SK-N-SH (cell line): ENCODE measurements at regions not wholly inside any gene's neighbourhood (a gene's known extent, or its start where the extent isn't known, plus 50 kb on each side); places are given as distances from the start of the nearest gene placed in this dataset.

Source experiments
- CTCF ChIA-PET: fragments of 300-600, 350-600 bp; formaldehyde crosslinking; extraction: SDS; loops from one replicate; lab custom pipeline; 2021; lab: Yijun Ruan, JAX
- POLR2A ChIA-PET: fragments of 350-600 bp; sonication (Branson Sonifier 250); formaldehyde crosslinking; extraction: SDS; loops from one replicate; lab custom pipeline; 2020; ENCODE audit warnings: antibody characterized with exemption, inconsistent platforms; lab: Yijun Ruan, JAX
- DNase-seq: peaks from one replicate; pipeline ENCODE4 v3.0.0; 2012
- H2AFZ ChIP-seq: fragments of 200-600 bp; sonication (generic); 2 replicates; pipeline ENCODE4 v1.8.1; 2016; ENCODE audit warnings: antibody characterized with exemption, mild to moderate bottlenecking, low read depth
- H3F3A ChIP-seq: fragments of 200-600 bp; sonication (generic); replicated peaks from 2 replicates; pipeline ENCODE3; 2016; ENCODE audit warnings: antibody characterized with exemption, mild to moderate bottlenecking; ENCODE audit not compliant: insufficient read depth
- H3K27ac ChIP-seq, 2 experiments: fragments of 200-500 bp in 1 of 2; fragments of 200-600 bp in 1 of 2; sonication (Bioruptor generic) in 1 of 2; sonication (generic), shearing (Covaris generic) in 1 of 2; 2 replicates each; pipeline versions ENCODE4 v1.5.1 to v1.6.1; 2014 to 2016; ENCODE audit warnings: low read depth in 2 of 2, inconsistent platforms in 1 of 2, low read length in 1 of 2, mild to moderate bottlenecking in 1 of 2, mixed read lengths in 1 of 2
- H3K27me3 ChIP-seq: fragments of 200-600 bp; sonication (generic), shearing (Covaris generic); 2 replicates; pipeline ENCODE4 v1.6.1; 2016; ENCODE audit warnings: mixed run types; ENCODE audit not compliant: insufficient read depth
- H3K36me3 ChIP-seq, 2 experiments: fragments of 200-500 bp in 1 of 2; fragments of 200-600 bp in 1 of 2; sonication (Bioruptor generic) in 1 of 2; sonication (generic) in 1 of 2; replicated peaks in 1 of 2; 2 replicates each; pipeline versions ENCODE3 to v1.5.1; 2014 to 2016; ENCODE audit warnings: low read length in 1 of 2, mild to moderate bottlenecking in 1 of 2; ENCODE audit not compliant: insufficient read depth in 2 of 2, control insufficient read depth in 1 of 2
- H3K4me1 ChIP-seq, 2 experiments: fragments of 200-500 bp in 1 of 2; fragments of 200-600 bp in 1 of 2; sonication (Bioruptor generic) in 1 of 2; sonication (generic), shearing (Covaris generic) in 1 of 2; 2 replicates each; pipeline versions ENCODE4 v1.5.1 to v1.6.1; 2014 to 2016; ENCODE audit warnings: low read depth in 1 of 2, low read length in 1 of 2, mixed run types in 1 of 2; ENCODE audit not compliant: insufficient read depth in 2 of 2, control insufficient read depth in 1 of 2
- H3K4me2 ChIP-seq: fragments of 200-600 bp; sonication (generic), shearing (Covaris generic); 2 replicates; pipeline ENCODE4 v1.6.1; 2017; ENCODE audit warnings: mixed run types
- H3K4me3 ChIP-seq, 2 experiments: fragments of 200-500 bp in 1 of 2; fragments of 200-600 bp in 1 of 2; sonication (Bioruptor generic) in 1 of 2; sonication (generic), shearing (Covaris generic) in 1 of 2; 2 replicates each; pipeline versions ENCODE4 v1.5.1 to v1.8.1; 2014 to 2016; ENCODE audit warnings: low read depth in 2 of 2, inconsistent platforms in 1 of 2, low read length in 1 of 2, mild to moderate bottlenecking in 1 of 2, mixed read lengths in 1 of 2, moderate library complexity in 1 of 2
- H3K79me2 ChIP-seq: fragments of 200-600 bp; sonication (generic); 2 replicates; pipeline ENCODE4 v1.8.1; 2017; ENCODE audit warnings: mild to moderate bottlenecking; ENCODE audit not compliant: insufficient read depth
- H3K9ac ChIP-seq: fragments of 200-600 bp; sonication (generic); 2 replicates; pipeline ENCODE4 v1.6.1; 2017; ENCODE audit warnings: mixed run types
- H3K9me2 ChIP-seq: fragments of 200-600 bp; sonication (generic); 2 replicates; pipeline ENCODE4 v1.6.1; 2017; ENCODE audit warnings: mixed run types
- H3K9me3 ChIP-seq: fragments of 200-600 bp; sonication (generic); 2 replicates; pipeline ENCODE4 v1.6.1; 2017; ENCODE audit warnings: mixed run types, mild to moderate bottlenecking, moderate library complexity
- H4K20me1 ChIP-seq: fragments of 200-600 bp; sonication (generic); 2 replicates; pipeline ENCODE4 v1.6.1; 2017; ENCODE audit warnings: mild to moderate bottlenecking, mixed run types; ENCODE audit not compliant: insufficient read depth
- CHD2 ChIP-seq: fragments of 150-350 bp; IDR thresholded peaks from 2 replicates; pipeline ENCODE4 v1.6.1; 2018; ENCODE audit warnings: low read length; ENCODE audit not compliant: partially characterized antibody
- CTCF ChIP-seq: fragments of 200-600 bp; sonication (generic); IDR thresholded peaks from 2 replicates; pipeline ENCODE4 v1.6.1; 2017; ENCODE audit warnings: antibody characterized with exemption, mild to moderate bottlenecking, moderate library complexity
- EP300 ChIP-seq, 2 experiments: IDR thresholded peaks; 2 replicates each; pipeline versions ENCODE4 v1.4.0 to v1.6.1; 2012; ENCODE audit warnings: borderline replicate concordance in 1 of 2, low read depth in 1 of 2, low read length in 1 of 2
- FOXJ3 ChIP-seq: sonication (generic); formaldehyde crosslinking; IDR thresholded peaks from 2 replicates; pipeline ENCODE4 v1.5.1; 2020; ENCODE audit warnings: mild to moderate bottlenecking, missing genetic modification reagents
- GABPA ChIP-seq: IDR thresholded peaks from 2 replicates; pipeline ENCODE4 v1.4.0; 2012; ENCODE audit warnings: low read depth, mild to moderate bottlenecking
- GATA2 ChIP-seq: sonication (generic); formaldehyde crosslinking; IDR thresholded peaks from 2 replicates; pipeline ENCODE4 v1.5.0; 2020; ENCODE audit warnings: mild to moderate bottlenecking, missing genetic modification reagents
- JUND ChIP-seq: IDR thresholded peaks from 2 replicates; pipeline ENCODE4 v1.4.0; 2012
- PBX3 ChIP-seq: IDR thresholded peaks from 2 replicates; pipeline ENCODE4; 2012
- RAD21 ChIP-seq: IDR thresholded peaks from 2 replicates; pipeline ENCODE4 v1.6.1; 2012; ENCODE audit warnings: mild to moderate bottlenecking, low read length
- RCOR1 ChIP-seq: fragments of 150-350 bp; IDR thresholded peaks from 2 replicates; pipeline ENCODE4 v1.6.1; 2017; ENCODE audit warnings: antibody characterized with exemption, low read length
- RXRA ChIP-seq: IDR thresholded peaks from 2 replicates; pipeline ENCODE4 v1.4.0; 2012; ENCODE audit warnings: low read depth, mild to moderate bottlenecking, borderline replicate concordance
- SMC3 ChIP-seq: IDR thresholded peaks from 2 replicates; pipeline ENCODE4 v1.6.1; 2012; ENCODE audit warnings: low read depth, low read length, improper control_type of control experiment
- WGBS: methylation state at CpG from one replicate; pipeline ENCODE4 v1.1.6; 2017; ENCODE audit warnings: low lambda C conversion rate; 5-methylcytosine and 5-hydroxymethylcytosine counted together

GRCh38 chr13:78133511-78133910 lies 214.9 kb upstream of the EDNRB start:
- H3K79me2 ChIP-seq: no peaks in the 10 kb centered on the region
- CTCF ChIA-PET: interaction anchor here (0.9 to 1.8 kb wide), 4 partner anchors 8 to 186 kb away, joined by 3 to 10 read pairs (median 4); no protein-coding TSS in a partner anchor

GRCh38 chr13:78131811-78132210 lies 213.2 kb upstream of the EDNRB start:
- no peaks in the 10 kb centered on the region for H3K36me3 ChIP-seq
- DNase-seq: no peak
- H3K4me1 ChIP-seq: no peaks in the 10 kb centered on the region; a peak in 2 of 4 replicates
- H3K9me2 ChIP-seq: no peaks in the 10 kb centered on the region
- no peaks in the 10 kb centered on the region for H3K9me3 ChIP-seq
- H3K4me2 ChIP-seq: no peak overlapping the region
- ChIA-PET CTCF (interaction anchor here (0.7 to 2.2 kb wide), 5 partner anchors 8 to 1411 kb away, joined by 3 to 8 read pairs (median 3); no protein-coding TSS in a partner anchor), POLR2A (no interaction called here)
- H3K4me3 ChIP-seq: no peak overlapping the region; a peak in 1 of 4 replicates
- H4K20me1 ChIP-seq: no peaks in the 10 kb centered on the region
- TF ChIP-seq JUND: no peak
- peak; percentile 49 for TF ChIP-seq RAD21
- TF ChIP-seq PBX3: no peak
- no peak for TF ChIP-seq RXRA
- TF ChIP-seq SMC3: no peak
- TF ChIP-seq RCOR1: no peak
- TF ChIP-seq CTCF: peak; percentile 61
- TF ChIP-seq, all 33 proteins: peak for 2
- Histone ChIP-seq H3K79me2 (no peaks in the 10 kb centered on the region), H3K27ac (no peak overlapping the region), H3K9ac (no peak overlapping the region), H2AFZ (no peak overlapping the region), H3K27me3 (no peaks in the 10 kb centered on the region; the same call in 1 of the 2 replicates), H3F3A (peaks cover 2% of the 10 kb centered on the region)

More at GRCh38 chr13:78133511-78133910, 214.9 kb upstream of the EDNRB start:
- Histone ChIP-seq H3K9me2 (no peaks in the 10 kb centered on the region), H3K4me1 (peaks cover 0 to 8% of the 10 kb centered on the region in 2 experiments; a peak in 2 of 4 replicates), H3K36me3 (no peaks in the 10 kb centered on the region), H3K9me3 (no peaks in the 10 kb centered on the region), H3F3A (peaks cover 2% of the 10 kb centered on the region), H3K27me3 (no peaks in the 10 kb centered on the region; the same call in 1 of the 2 replicates), H2AFZ (no peak overlapping the region), H3K4me2 (no peak overlapping the region), H3K9ac (no peak overlapping the region), H3K4me3 (no peak overlapping the region), H4K20me1 (no peaks in the 10 kb centered on the region), H3K27ac (no peak overlapping the region)
- WGBS: 0% methylated on average over 3 of the region's 3 CpGs
- DNase-seq: peak; percentile 41
- TF ChIP-seq CHD2: peak; percentile 69
- 0 out of 2 replicates have a peak, but pooled peaks have one; percentile 33 for TF ChIP-seq FOXJ3 (CRISPR knock-in tag)
- no peak for TF ChIP-seq GABPA
- peak; percentile 74 for TF ChIP-seq GATA2 (CRISPR knock-in tag)
- peak in 1 of 2 experiments; percentile 65; a peak in 1 of 4 replicates for TF ChIP-seq EP300 (IDR thresholded peaks at IDR 0.05; ENCODE audit: borderline replicate concordance in 1 of 2, low read depth in 1 of 2, low read length in 1 of 2)
- POLR2A ChIA-PET: no interaction called here
